Fibroblast of skin of right biceps (primary cell): ENCODE measurements at regions not wholly inside any gene's neighbourhood (a gene's known extent, or its start where the extent isn't known, plus 50 kb on each side); places are given as distances from the start of the nearest gene placed in this dataset.

ENCODE experiments used
- DNase-seq: peaks from one replicate; pipeline ENCODE4 v3.0.0-alpha.2; 2013

DNA sequence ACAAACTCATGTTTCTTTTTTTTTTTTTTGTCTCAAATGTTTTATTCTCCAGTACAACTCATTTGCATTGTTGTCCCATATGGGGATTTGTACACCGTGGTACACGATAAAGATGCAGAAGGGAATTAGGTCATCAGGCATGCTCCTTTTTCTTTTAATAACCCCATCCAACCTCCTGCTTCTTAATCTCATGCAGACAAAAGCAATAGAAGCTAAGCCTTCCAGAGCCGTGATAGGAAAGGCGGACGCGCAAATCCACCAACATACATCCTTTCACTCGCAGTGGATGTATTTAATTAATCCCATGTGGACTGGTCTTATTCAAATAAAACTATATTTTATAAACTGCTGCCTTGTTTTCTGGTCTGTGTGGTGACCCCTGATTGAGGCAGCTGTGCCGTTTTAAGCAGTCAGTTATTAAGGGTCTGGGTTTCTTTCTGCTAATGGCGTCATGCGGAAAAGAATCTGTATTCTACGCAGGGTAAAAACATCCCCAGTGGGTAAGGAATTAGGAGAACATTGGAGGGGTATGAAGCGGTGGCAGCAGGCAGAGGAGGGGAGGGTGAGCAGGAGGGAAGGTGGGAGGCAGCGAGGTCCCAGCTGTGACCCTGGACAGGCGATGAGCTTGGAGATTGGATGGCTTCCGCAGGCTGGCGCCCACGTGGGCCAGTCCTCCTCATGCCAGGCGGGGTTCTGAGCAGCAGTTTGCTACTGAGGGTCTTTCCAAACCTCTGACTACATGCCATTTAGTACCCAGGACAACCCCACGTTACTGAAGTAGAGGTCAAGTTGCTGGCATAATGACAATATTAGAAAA, 172.8 kb downstream of the LINC00237 start:
- DNase-seq = no peak

DNA sequence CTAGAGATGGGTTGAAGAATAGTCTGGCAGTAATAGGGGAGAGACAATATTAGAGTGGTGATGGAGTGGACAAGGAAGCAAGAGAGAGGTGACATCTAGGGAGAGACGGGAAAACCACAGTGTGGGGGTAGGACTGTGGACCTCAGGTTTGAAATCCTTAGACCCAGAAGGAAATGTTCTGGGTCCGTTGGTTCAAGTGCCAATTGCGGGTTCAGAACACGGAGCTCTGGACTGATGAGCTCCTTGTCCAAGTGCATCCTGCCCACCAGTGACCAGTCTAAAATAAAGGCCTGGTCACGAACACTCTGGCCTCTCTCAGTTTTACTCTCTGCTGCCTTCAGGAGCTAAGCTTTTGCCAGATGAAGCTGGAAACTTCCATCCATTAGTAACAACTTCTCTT, 174.0 kb downstream of the LINC00237 start:
- no peak for DNase-seq

DNA sequence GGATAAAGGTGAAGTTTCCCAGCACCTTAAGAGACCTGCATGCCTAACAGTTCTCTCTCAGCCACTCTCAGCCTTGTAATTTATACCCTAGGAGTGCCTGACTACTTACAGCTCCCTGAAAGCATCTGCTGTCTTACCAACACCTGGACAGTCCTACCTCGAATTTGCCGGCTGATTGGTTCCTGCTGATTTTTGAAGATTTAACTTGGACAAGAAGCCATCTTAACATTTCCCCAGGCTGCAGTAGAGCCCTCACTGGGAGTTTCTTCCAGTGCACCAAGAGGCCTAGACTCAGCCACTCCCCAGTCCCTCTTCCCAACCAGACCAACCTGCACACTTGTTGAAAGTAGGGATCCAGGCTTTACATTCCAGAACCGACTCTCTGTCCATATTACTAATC, 174.5 kb downstream of the LINC00237 start:
- no peak for DNase-seq

DNA sequence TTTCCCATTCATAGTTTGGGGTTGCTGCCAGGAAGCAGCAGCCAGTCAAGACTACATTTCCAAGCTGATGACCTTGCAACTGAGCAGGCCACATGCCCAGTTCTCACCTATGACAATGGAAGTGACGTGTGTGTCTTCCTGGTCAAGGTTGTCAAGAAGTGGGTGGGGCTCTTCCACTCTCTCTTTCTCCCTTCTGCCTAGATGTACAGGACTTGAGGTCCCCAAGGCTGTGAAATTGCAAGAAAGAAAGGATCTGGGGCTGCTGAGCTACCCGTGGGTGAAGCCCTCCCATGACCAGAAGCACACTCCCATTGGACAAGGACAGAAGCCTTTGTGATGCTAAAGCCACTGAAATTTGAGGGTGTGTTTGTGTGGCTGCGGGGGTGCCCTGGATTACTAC, 175.1 kb downstream of the LINC00237 start:
- no peak for DNase-seq

DNA sequence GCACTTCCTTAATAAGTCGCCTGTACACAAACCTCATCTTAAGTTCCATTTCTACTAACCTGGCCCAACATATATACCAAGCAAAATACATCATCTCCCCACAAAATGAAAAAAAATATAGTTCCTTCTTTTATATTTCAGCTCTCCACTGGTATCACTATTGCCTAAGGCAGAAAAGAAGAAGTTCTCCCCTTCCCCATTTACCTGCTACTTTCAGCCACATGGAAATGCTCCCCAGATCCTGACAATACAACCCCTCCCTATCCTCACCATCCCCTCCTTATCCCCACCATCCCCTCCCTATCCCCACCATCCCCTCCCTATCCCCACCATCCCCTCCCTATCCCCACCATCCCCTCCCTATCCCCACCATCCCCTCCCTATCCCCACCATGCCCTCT, 175.7 kb downstream of the LINC00237 start:
- no peak for DNase-seq

DNA sequence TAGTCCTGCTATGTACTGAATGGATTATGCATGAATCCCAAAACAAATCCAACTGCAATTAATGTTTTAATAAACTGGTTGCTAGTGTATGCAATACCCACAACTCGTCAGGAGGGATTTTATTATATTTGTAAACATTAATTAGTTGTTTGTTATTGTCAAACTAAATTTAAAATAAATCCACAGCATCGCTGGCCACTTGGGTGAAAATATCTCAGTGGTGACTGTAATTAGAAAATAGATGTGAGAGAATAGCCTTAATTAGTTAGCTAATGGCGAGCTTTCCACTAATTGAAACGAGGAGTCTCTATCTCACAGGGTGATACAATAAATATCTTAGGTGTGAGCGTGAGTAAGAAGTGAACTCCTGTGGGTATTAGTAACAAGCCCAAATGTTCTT, 176.8 kb downstream of the LINC00237 start:
- DNase-seq = no peak

DNA sequence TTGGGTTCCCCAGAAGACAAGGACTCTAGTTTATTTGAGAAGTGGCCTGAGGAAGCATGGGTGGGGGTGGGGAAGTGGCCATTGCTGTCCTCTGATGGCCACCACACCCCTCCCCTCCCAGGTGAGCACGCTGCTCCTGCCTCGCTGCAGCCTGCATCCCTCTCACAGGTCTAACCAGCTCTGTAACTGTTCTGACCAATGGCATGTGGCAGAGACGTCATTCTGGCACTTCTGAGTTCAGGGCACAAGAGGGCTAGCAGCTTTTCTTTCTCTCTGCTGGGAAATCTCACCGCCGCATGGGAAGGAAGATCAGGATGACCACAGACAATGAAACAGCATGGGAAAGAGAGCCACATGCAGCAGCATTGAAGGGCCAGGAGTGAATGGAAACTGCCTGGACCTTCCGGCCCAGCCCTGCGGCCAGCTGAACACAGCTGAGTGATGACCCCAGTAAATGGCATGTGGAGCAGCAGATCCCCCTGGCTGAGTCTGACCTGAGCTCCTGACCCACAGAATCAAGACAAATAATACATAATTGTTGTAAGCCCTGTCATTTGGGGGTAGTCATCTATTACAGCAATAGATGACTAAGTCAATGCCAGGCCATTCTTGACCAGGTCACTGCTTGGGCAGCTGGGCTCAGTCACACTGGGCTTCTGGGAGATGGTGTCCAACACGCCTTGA, 179.8 kb downstream of the LINC00237 start:
- no peak for DNase-seq

DNA sequence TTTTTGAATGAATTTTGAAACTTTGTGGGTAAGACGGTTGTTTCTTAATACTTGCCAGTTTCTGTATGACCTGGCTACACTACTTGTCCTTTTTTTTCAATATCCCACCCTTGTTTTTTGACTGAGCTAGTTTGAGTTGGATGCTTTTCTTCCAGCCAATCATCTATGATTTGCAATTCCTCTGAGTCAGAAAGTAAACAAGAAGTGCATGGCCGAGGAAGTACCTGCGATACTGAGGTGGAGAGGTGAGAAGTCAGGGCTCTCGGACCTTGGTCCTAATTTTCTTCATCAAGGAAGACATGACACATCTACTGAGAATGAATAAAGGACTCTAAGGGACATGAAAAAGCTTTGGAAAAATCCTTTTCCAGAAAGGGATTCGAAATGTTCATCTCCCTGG, 185.7 kb downstream of the LINC00237 start:
- no peak for DNase-seq

DNA sequence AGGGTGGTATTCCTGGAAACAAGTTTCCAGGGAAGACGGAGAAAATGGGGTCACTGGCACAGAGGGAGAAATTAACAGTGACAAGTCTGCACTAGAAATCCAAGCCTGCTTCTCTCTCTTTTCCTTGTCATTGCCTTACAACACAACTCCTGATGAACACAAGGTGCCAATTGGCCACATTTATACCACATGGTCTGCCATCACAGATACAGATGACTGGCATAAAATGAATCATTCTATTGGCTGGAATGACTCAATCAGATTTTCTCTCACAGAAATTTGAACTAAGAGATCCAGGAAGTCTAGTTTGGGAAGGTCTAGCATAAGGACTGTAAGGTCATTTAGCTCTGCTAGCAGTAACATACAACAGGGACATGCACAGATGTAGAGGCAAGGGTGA, 190.3 kb downstream of the LINC00237 start:
- no peak for DNase-seq

DNA sequence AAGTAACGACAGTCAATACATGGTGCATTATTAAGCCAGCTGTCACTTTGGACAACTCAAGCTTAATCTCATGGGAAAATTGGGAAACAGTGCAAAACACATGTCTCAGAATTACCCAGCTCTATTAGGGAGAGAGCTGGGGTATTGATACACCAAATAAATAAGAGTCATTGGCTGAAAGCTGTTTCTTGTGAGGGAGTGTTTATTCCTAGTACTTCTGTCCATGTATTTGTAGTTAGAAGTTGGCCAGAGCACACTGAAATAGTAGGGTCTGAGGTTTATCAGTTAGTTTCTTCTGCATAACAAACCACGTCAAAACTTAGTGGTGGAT, 192.0 kb upstream of the RALGAPA2 start:
- DNase-seq = no peak

DNA sequence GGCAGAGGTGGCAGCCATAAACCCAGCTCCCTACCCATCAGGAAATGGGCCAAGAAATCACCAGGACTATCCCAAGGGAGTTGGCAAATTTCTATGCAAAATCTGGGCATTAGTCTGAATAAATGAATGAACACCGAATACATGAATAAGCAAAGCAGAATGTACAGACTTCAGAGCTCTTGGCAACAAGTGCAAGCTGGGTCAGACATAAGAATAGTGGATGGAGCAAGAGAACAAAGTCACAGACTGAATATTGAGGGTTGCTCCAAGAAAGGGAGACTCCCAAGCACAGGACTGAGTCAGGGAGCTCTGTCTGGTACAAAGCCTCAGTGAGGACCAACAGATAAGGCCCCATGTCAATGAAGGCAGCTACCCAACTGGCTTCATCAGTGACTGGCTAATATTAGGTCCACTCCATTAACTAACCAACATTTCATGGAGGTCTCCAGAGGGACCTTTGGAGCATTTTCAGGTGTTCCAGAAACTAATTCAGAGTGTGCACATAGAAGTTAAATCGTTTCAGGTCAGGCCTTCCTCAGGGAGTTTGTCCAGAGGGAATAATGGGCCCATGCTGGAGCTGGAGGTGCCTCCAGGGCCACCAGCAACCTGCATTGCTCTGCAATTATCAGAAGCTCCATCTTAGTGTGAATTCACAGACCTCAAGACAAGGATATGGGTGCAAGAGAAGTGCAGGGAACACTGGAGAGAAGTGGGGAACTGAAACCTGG, 191.5 kb upstream of the RALGAPA2 start:
- DNase-seq = no peak

DNA sequence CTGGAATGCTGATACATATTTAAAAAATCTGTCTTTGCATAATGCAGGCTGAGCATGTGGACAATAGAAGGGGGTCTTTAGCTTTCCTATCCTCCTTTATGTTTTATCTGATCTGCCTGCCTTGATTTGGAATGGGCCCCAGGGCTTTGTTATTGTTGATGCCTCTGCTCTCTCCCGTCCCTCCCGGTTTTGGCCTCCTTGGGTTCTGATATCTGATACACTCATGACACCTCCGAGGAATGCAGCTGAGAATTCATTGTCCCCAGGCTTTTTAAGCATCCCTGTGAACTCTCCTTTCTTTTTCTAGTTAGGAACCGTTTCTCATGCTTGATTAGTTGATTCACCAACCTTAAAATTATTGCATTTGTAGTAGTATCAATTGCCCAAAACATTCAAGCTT, 185.5 kb upstream of the RALGAPA2 start:
- no peak for DNase-seq

DNA sequence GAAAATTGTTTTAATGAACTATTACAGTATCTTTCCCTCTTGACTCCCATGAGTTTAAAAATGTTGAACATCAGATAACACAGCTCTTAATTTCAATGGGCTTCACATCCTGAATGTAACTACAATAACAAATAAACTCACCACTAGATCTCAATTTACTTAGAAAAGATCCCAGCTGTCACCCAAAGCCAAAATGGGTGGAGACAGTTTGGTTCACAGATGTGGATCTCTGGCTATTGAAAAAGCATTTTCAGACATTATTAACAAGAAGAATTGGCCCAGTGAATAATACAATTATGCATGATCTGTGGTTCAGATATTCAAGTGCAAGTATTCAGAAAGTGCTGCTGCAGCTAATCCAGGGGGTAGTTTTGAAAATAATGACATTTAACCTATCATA, 184.7 kb upstream of the RALGAPA2 start:
- DNase-seq = no peak

DNA sequence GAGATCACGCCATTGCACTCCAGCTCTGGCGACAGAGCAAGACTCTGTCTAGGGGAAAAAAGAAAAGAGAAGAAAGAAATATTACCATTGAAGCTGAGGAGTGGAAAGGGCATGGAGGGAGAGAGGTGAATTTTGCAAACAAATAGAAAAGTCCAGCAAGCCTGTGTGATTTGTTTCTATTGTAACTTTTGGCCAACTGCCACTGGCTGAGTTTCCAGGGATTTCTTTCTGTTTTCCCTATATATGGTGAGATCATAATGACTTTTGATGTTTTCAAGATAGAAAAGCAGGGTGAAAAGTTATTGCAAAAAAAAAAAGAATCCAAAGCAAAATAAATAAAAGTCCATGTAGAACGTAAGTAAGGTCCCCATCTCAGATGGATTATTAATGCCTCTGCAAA, 184.2 kb upstream of the RALGAPA2 start:
- no peak for DNase-seq

DNA sequence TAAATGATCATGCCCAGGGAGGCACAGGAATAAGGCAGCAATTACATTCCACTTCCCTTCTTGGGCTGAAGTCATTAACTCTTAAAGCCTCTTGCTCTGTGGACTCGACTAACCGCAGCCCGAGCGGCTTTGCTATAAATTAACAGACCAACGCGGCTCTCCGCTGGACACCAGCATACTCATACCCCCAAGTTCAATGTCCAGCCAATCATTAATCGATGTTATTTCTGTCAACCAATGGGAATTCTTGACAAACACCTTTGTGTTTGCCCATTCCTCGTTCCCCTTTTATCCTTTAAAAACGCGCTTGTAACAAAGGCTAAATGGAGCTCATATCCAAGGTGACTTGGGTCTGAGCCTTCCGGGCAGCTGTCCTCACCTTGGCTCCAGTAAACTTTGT, 183.1 kb upstream of the RALGAPA2 start:
- no peak for DNase-seq

DNA sequence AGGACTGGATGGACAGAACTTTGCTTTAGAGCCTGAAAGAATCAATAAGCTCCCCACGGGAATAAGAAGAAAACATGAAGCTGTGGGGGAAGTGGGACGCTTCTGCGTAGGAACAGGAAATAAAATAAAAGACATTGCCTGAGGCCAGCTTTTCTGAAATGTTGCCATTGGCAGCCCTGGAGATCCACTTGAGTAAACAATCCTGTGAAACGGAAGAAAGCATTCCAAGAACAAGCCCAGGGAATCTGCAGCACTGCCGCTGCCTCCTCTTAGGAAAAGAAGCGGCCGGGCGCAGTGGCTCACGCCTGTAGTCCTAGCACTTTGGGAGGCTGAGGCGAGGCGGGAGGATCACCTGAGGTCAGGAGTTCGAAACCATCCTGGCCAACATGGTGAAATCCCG, 182.3 kb upstream of the RALGAPA2 start:
- no peak for DNase-seq

DNA sequence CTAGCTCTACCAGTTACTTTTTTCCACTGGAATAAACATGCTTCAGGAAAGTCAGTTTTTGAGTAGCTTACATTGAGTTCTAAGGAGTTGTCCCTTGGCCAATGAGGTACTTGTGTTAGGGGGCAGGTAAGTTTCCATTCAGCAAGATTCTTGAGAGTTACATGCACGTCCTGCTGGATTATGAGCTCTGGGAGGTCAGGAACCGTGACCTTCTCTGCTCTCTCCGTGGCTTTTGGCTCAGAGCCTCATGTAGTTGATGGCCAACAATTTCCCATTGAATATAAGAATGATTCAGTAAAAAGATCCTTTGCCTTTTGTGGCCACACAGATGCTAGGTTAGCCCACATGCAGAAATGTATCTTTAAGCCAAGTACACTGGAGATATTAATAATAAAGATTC, 181.8 kb upstream of the RALGAPA2 start:
- no peak for DNase-seq

DNA sequence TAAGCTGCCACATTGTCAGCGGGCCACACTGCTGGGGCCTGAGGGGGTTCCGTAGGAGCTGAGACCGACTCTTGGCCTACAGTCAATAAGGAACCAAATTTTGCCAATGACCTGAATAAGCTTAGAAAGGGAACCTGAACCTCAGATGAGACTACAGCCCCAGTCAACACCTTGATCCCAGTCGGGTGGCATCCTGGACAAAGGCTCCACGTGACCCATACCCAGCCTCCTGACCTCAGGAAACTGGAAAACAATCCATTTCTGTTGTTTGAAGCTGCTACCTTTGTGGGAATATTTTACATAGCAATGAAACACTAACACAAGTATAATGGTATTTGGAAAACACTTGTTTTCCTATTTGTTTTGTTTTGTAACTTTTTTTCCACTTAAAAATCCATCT, 179.9 kb upstream of the RALGAPA2 start:
- no peak for DNase-seq

DNA sequence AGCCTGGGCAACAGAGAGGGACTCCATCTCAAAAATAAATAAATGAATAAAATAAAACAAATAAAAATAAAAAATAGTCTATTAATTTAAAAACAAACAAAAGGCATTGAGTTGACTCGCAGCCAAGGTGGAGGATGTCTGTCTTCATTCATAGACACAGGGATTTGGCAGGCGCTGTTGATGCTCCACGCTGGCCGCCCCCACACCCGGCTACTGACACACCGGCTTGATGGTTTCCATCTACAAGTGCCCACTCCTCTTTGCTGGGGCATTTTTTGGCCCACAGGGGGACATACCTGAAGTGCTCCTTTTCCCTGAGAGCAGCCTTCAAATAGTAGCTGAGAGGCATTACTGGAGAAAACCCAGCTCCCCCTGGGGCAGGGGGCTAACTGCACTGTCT, 178.3 kb upstream of the RALGAPA2 start:
- DNase-seq = no peak

DNA sequence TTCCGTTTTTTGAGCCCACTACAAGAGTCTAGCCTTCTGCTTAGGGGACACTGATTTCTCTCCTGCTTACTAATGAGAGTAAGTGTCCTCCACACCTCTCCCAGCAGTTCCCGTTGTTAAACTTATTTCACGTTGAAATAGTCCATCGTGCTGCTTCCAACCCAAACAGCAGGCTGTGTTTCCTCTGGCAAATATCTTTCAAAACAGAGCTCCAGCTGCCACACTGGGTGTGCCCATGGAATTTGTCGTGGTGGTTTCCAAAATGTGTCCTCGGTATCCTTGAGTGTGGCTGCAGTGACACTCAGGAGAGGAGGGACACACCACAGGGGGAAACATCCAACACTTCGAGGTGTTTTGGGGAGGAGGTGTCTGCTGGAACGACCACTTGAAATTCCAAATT, 176.5 kb upstream of the RALGAPA2 start:
- DNase-seq = no peak

DNA sequence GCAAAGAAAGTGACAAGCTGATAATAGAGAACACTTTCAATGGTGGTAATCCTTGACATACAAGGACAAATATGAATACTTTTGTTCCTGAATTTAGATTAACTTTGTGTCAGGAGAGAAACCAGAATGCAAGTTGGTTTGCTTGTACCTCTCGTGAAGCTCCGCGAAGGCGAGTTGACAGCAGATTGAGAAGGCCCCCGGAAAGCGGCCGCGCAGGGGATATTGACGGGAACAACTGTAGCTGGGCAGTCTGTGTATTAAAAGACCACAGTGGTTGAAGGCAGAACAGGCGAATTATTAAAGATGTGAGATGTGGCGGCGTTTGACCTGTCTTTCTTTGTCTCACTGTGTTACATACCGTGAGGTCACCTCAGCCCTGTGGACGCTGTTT, 175.8 kb upstream of the RALGAPA2 start:
- no peak for DNase-seq

DNA sequence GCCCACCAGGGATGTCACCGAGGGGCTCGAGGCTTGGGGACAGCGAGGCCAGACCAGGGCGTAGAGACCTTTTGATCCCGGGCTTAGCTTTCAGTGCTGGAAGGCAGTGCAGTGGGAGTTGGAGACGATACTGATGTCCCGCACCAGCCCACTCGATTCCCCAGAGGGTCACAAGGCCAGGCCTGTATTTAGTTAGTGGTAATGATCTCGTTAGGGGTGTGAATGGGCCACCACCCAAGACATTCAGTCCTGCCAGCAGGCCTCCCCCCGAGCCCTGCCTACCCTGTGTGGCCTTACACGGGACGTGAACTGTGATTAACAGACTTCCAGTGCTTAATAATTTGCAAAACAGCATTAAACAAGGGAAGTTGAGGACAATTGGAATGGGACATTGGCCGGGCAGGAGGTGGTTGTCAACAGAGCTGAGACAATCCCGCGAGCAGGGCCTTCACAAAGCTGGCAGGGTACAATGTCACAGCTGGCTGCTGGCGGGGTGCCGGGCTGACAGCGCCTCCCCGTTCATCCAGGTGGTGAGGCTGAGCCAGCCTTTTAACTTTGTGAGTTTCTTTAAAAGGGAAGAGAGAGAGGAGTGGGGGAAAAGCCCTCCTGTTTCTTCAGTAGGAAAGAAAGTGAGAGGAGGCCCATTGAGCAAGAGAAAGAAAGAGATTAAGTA, 175.3 kb upstream of the RALGAPA2 start:
- DNase-seq = no peak

DNA sequence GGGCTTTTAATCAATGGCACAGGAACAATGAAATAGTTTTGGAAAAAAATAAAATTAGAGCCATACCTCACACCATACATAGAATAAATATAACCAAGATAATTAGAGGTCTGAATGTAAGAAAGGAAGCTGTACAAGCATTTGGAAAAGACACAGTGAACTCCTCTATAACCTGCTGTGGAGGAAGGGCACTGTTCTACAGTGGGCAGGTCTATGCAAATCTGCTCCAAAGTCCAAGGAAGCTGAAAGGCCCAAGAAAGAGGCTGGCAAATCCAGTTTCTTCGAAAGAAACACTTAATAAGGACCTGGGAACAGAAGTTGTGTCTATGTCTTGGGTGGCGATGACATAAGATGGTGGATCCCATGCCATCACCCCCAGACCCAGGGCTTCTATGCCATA, 169.4 kb upstream of the RALGAPA2 start:
- DNase-seq = no peak

DNA sequence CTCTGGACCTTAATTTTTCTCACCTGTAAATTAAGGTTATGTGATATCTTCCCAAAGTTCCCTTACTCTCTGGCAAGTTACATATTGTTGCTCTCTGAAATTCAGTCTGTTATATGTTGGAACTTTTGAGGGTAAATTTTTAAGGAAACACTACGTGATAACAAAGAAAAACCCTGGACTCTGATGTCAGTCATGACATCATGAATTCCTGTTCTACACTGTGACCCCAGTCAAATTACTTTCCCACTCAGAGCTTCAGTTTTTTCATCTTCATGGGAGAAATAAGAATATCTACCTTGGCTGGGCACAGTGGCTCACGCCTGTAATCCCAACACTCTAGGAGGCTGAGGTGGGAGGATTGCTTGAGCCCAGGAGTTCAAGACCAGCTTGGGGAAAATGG, 164.6 kb upstream of the RALGAPA2 start:
- DNase-seq = no peak
